HepG2 (cell line): ENCODE measurements at regions not wholly inside any gene's neighbourhood (a gene's known extent, or its start where the extent isn't known, plus 50 kb on each side); places are given as distances from the start of the nearest gene placed in this dataset.

Source experiments
- ATAC-seq: fragments of 200-7000 bp; cut with Tn5 transposase; 3 replicates; pipeline ENCODE4 v1.9.1; 2020; ENCODE audit warnings: mild to moderate bottlenecking, moderate library complexity
- BruUV-seq: library from RNA; stranded (reverse); fragments of 400-500 nt; replicated peaks from 2 replicates; lab custom pipeline; 2021; lab: Mats Ljungman, UMichigan
- CTCF ChIA-PET: fragments of 300-600 bp; formaldehyde crosslinking; extraction: SDS; loops from one replicate; lab custom pipeline; 2021; ENCODE audit warnings: low total read pairs, inconsistent platforms, low intra/inter-chr PET ratio; lab: Yijun Ruan, JAX
- POLR2A ChIA-PET: fragments of 350-600 bp; sonication (Branson Sonifier 250); formaldehyde crosslinking; loops from one replicate; lab custom pipeline; 2020; ENCODE audit warnings: antibody characterized with exemption, inconsistent platforms; lab: Yijun Ruan, JAX
- DNase-seq: peaks from one replicate; pipeline ENCODE4 v3.0.0-alpha.2; 2015; ENCODE audit warnings: low spot score
- FAIRE-seq: peaks from 3 replicates; lab custom pipeline; 2011; peaks lifted over from hg19 to GRCh38; lab: Jason Lieb, UNC
- H2AFZ ChIP-seq: one replicate; pipeline ENCODE4 v1.6.1; 2011; ENCODE audit warnings: low read length, inconsistent platforms
- H3K27ac ChIP-seq: fragments of 300-600 bp; 3 replicates; pipeline ENCODE4 v1.8.0; 2011; ENCODE audit warnings: mixed run types, mild to moderate bottlenecking, mixed read lengths, low read length, inconsistent platforms; ENCODE audit not compliant: insufficient read depth; ENCODE audit errors: extremely low read length
- H3K27me3 ChIP-seq, 2 experiments: fragments of 200-600 bp in 1 of 2; 2 replicates in 1 of 2; 3 replicates in 1 of 2; pipeline versions ENCODE4 v1.6.0 to v1.8.0; 2011; ENCODE audit warnings: low read length in 2 of 2, mild to moderate bottlenecking in 2 of 2, moderate library complexity in 2 of 2, inconsistent platforms in 1 of 2; ENCODE audit not compliant: insufficient read depth in 2 of 2, control insufficient read depth in 1 of 2
- H3K36me3 ChIP-seq, 2 experiments: fragments of 200-600 bp in 1 of 2; replicated peaks in 1 of 2; 2 replicates in 1 of 2; 3 replicates in 1 of 2; pipeline versions ENCODE4 v1.5.1 to v1.8.0; 2011; ENCODE audit warnings: low read length in 2 of 2, inconsistent platforms in 1 of 2; ENCODE audit not compliant: insufficient read depth in 2 of 2, control insufficient read depth in 1 of 2
- H3K4me1 ChIP-seq: 2 replicates; pipeline ENCODE4 v1.5.1; 2012; ENCODE audit warnings: low read length, inconsistent platforms; ENCODE audit not compliant: insufficient read depth
- H3K4me2 ChIP-seq: 2 replicates; pipeline ENCODE4 v1.6.0; 2011; ENCODE audit warnings: low read depth, low read length, inconsistent platforms
- H3K4me3 ChIP-seq, 3 experiments: fragments of 200-600 bp in 1 of 3; sonication (generic), shearing (Covaris generic) in 1 of 3; replicated peaks in 1 of 3; 2 replicates each; pipeline ENCODE4 v1.5.1; 2011 to 2016; ENCODE audit warnings: low read length in 3 of 3, inconsistent platforms in 2 of 3, low read depth in 2 of 3, mild to moderate bottlenecking in 2 of 3, control low read depth in 1 of 3, mixed read lengths in 1 of 3; ENCODE audit not compliant: insufficient read depth in 1 of 3
- H3K79me2 ChIP-seq: one replicate; pipeline ENCODE4 v1.6.1; 2011; ENCODE audit warnings: low read length, inconsistent platforms; ENCODE audit not compliant: insufficient read depth
- H3K9ac ChIP-seq: 2 replicates; pipeline ENCODE4 v1.6.0; 2011; ENCODE audit warnings: mild to moderate bottlenecking, low read depth, low read length, inconsistent platforms; ENCODE audit not compliant: insufficient read depth
- H3K9me3 ChIP-seq: 2 replicates; pipeline ENCODE4 v1.5.1; 2012; ENCODE audit warnings: mild to moderate bottlenecking, low read length
- H4K20me1 ChIP-seq: 2 replicates; pipeline ENCODE4 v1.6.0; 2011; ENCODE audit warnings: inconsistent platforms, mild to moderate bottlenecking, low read length, moderate library complexity; ENCODE audit not compliant: insufficient read depth
- FOXK2 ChIP-seq: fragments of 450-650 bp; IDR thresholded peaks from 2 replicates; pipeline ENCODE4 v1.6.1; 2016
- MAFK ChIP-seq, 2 experiments: IDR thresholded peaks in 1 of 2; conservative IDR thresholded peaks in 1 of 2; 2 replicates each; pipeline ENCODE4 v1.6.1; 2011; ENCODE audit warnings: improper control_type of control experiment in 2 of 2, low read length in 2 of 2
- TFAP4 ChIP-seq: sonication (generic); IDR thresholded peaks from 2 replicates; pipeline ENCODE4 v1.6.1; 2016; ENCODE audit warnings: low read depth, borderline replicate concordance
- ZHX2 ChIP-seq, 2 experiments: sonication (generic) in 1 of 2; formaldehyde crosslinking in 1 of 2; IDR thresholded peaks; 2 replicates each; pipeline versions ENCODE4 v1.6.1 to v1.9.0; 2014 to 2022; ENCODE audit warnings: antibody characterized with exemption in 1 of 2, borderline replicate concordance in 1 of 2, inconsistent platforms in 1 of 2, low read depth in 1 of 2, missing genetic modification reagents in 1 of 2
- ZNF615 ChIP-seq: sonication (generic); formaldehyde crosslinking; IDR thresholded peaks from 2 replicates; pipeline ENCODE4 v1.5.0; 2020; ENCODE audit warnings: mild to moderate bottlenecking, missing genetic modification reagents, borderline replicate concordance
- ZNF766 ChIP-seq: sonication (generic); formaldehyde crosslinking; IDR thresholded peaks from 2 replicates; pipeline ENCODE4 v1.5.0; 2020; ENCODE audit warnings: missing genetic modification reagents, borderline replicate concordance
- WGBS: methylation state at CpG from one replicate; pipeline ENCODE4 v1.1.6; 2017; ENCODE audit warnings: low lambda C conversion rate; 5-methylcytosine and 5-hydroxymethylcytosine counted together
- in situ Hi-C: cut with HindIII; loops from 2 replicates; pipeline ENCODE4 v1.10.0; 2017; ENCODE audit warnings: low pct_unique_long_range_greater_than_20kb; ENCODE audit not compliant: extremely low pct_ligation_motif_present
- intact Hi-C: fragments of 100-400 bp; cut with micrococcal nuclease; formaldehyde crosslinking; loops from one replicate; pipeline ENCODE4 v1.10.0; 2022; ENCODE audit not compliant: unreplicated experiment

GRCh38 chr5:74457876-74458275, 182.7 kb downstream of the ENC1 start:
- H3K79me2 ChIP-seq: no peaks in the 10 kb centered on the region

DNA sequence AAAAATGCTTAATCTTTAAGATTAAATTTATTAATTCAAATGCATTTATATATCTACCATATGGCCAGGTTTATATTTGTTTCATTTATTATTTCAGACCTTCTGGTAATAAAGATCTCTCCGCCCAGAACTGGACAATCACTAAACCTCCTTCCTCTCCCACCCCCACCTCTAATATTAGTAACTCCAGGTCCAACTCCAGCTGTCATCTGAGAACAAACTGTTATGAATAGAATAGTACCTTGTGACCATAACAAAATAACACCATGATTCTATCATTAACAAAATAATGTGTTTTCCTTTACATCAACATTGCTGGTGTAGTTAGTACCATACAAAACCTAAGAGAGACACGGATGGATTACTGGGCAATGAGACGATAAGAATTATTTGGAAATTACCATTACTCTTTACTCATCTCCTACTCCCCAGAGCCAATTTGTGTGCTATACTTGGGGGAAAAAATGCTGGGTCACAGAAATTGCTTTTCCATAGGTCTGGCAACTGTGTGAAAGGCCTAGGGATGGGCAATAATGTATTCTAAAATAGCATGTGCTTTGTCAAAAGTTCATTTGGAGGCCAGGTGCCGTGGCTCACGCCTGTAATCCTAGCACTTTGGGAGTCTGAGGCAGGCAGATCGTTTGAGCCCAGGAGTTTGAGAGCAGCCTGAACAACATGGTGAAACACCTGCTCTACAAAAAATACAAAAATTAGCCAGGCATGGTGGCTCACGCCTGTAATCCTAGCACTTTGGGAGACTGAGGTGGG, 186.1 kb downstream of the ENC1 start:
- TF ChIP-seq ZNF766 (CRISPR knock-in tag) (no peak), ZHX2 (IDR thresholded peaks at IDR 0.05; ENCODE audit: low read depth) (no peak), ZHX2 (CRISPR knock-in tag; IDR thresholded peaks at IDR 0.05; ENCODE audit: borderline replicate concordance) (no peak), TFAP4 (no peak), ZNF615 (CRISPR knock-in tag) (no peak)
- in situ Hi-C loops: no loop called here
- no peak overlapping the region for H3K27ac ChIP-seq
- intact Hi-C loops: no loop called here
- no peaks in the 10 kb centered on the region for H3K79me2 ChIP-seq
- H3K36me3 ChIP-seq: no peaks in the 10 kb centered on the region
- H3K9ac ChIP-seq: no peak overlapping the region
- FAIRE-seq (no peak), ATAC-seq (no peak), DNase-seq (no peak)
- peaks cover 20% of the 10 kb centered on the region; the same call in 1 of the 2 replicates for H3K4me1 ChIP-seq
- 64% methylated on average over 7 of the region's 7 CpGs for WGBS
- no peak overlapping the region for H3K4me2 ChIP-seq
- H4K20me1 ChIP-seq: no peaks in the 10 kb centered on the region
- no peaks in the 10 kb centered on the region for H3K9me3 ChIP-seq
- ChIA-PET CTCF (no interaction called here), POLR2A (no interaction called here)
- no peak overlapping the region for H2AFZ ChIP-seq
- H3K4me3 ChIP-seq: no peak overlapping the region
- peaks cover 0 to under 1% of the 10 kb centered on the region in 2 experiments; a peak in 1 of 5 replicates for H3K27me3 ChIP-seq
- BruUV-seq: no TSS peak

More at GRCh38 chr5:74457876-74458275, 182.7 kb downstream of the ENC1 start:
- DNase-seq (no peak), ATAC-seq (no peak), FAIRE-seq (no peak)
- no peak overlapping the region for H3K9ac ChIP-seq
- H3K4me3 ChIP-seq: no peak overlapping the region
- in situ Hi-C loops (no loop called here), intact Hi-C loops (no loop called here)
- H3K4me2 ChIP-seq: no peak overlapping the region
- H3K27me3 ChIP-seq: peaks cover 0 to 3% of the 10 kb centered on the region in 2 experiments; a peak in 1 of 5 replicates
- BruUV-seq: no TSS peak
- TF ChIP-seq MAFK (conservative IDR thresholded peaks at IDR 0.05 in 1 of 2, IDR thresholded peaks at IDR 0.05 in 1 of 2; ENCODE audit: low read length in 2 of 2) (peak in 1 of 2 experiments; percentile 19; a peak in 1 of 4 replicates), FOXK2 (no peak)
- no peaks in the 10 kb centered on the region for H4K20me1 ChIP-seq
- peaks cover 10% of the 10 kb centered on the region; the same call in 1 of the 2 replicates for H3K4me1 ChIP-seq
- ChIA-PET CTCF (no interaction called here), POLR2A (no interaction called here)
- H3K36me3 ChIP-seq: no peaks in the 10 kb centered on the region
- H3K27ac ChIP-seq: no peak overlapping the region
- H2AFZ ChIP-seq: no peak overlapping the region
- H3K9me3 ChIP-seq: no peaks in the 10 kb centered on the region
